ENCODE measurements at regions not wholly inside any gene's neighbourhood (a gene's known extent, or its start where the extent isn't known, plus 50 kb on each side); places are given as distances from the start of the nearest gene placed in this dataset.

DNA sequence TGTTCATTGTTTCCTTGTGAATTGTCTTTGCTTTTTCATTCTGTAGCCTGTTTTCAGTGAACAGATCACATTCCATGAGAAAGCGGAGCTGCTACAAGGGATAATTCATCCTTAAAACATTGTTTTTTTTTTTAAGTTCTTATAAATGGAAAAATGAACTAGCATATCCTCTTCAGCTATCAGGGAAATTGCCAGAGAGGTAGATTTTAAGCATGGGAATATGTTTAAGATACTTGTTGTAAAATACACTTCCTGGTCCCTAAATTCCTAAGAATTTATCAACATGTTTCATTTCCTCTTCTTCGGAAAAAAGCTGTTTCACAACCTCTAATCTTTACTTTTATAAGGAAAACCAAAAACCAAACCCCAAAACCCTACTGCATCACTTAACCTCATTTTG lies 238.0 kb downstream of the POSTN start:
- TF ChIP-seq, protein P1, sequence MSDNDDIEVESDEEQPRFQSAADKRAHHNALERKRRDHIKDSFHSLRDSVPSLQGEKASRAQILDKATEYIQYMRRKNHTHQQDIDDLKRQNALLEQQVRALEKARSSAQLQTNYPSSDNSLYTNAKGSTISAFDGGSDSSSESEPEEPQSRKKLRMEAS (IDR thresholded peaks at IDR 0.05) = no peak
- TF ChIP-seq EGR1 (IDR thresholded peaks at IDR 0.05) (no peak), TCF12 (IDR thresholded peaks at IDR 0.05; ENCODE audit: low read depth) (no peak), TEAD4 (IDR thresholded peaks at IDR 0.05) (no peak), TAF1 (IDR thresholded peaks at IDR 0.05; ENCODE audit: low read depth) (no peak), CEBPB (IDR thresholded peaks at IDR 0.05) (no peak)

DNA sequence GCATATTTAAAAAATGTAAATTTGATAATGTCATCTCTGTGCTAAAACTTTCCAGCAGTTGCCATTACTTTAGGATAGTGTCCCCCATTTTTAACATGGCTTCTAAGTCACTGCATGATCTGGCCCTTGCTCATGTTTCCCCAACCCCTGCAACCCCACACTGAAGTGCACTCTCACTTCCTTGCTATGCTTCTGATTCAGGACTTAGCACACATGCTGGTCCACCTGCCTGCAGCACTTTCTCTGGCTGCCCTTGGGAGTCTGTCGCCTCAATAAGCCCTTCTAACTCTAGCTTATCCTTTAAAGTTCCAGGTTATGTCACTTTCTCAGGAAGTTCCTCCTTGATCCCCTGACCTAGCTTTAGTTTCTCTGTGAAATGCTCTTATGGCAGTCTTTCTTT lies 241.0 kb downstream of the POSTN start:
- TF ChIP-seq TEAD4 (IDR thresholded peaks at IDR 0.05) = no peak
- TF ChIP-seq ZBTB7A (IDR thresholded peaks at IDR 0.05; ENCODE audit: low read depth) = no peak
- no peak for TF ChIP-seq NFIC (IDR thresholded peaks at IDR 0.05)
- TF ChIP-seq EGR1 (IDR thresholded peaks at IDR 0.05) = no peak
- TF ChIP-seq CREB1 (IDR thresholded peaks at IDR 0.05; ENCODE audit: low read depth) = no peak
- TF ChIP-seq REST (IDR thresholded peaks at IDR 0.05; ENCODE audit: low read depth) = no peak
- TF ChIP-seq TAF1 (IDR thresholded peaks at IDR 0.05; ENCODE audit: low read depth) = no peak
- TF ChIP-seq YY1 (IDR thresholded peaks at IDR 0.05; ENCODE audit: low read depth) = no peak
- no peak for TF ChIP-seq EP300 (IDR thresholded peaks at IDR 0.05; ENCODE audit: borderline replicate concordance)
- no peak for TF ChIP-seq FOXM1 (IDR thresholded peaks at IDR 0.05; ENCODE audit: borderline replicate concordance, low read depth)
- TF ChIP-seq, protein P2, sequence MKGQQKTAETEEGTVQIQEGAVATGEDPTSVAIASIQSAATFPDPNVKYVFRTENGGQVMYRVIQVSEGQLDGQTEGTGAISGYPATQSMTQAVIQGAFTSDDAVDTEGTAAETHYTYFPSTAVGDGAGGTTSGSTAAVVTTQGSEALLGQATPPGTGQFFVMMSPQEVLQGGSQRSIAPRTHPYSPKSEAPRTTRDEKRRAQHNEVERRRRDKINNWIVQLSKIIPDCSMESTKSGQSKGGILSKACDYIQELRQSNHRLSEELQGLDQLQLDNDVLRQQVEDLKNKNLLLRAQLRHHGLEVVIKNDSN (IDR thresholded peaks at IDR 0.05) = no peak
- no peak for TF ChIP-seq RAD21 (IDR thresholded peaks at IDR 0.05; ENCODE audit: low read depth)
- no peak for TF ChIP-seq TCF12 (IDR thresholded peaks at IDR 0.05; ENCODE audit: low read depth)
- TF ChIP-seq, protein P1 (IDR thresholded peaks at IDR 0.05) = no peak
- no peak for TF ChIP-seq CEBPB (IDR thresholded peaks at IDR 0.05)

DNA sequence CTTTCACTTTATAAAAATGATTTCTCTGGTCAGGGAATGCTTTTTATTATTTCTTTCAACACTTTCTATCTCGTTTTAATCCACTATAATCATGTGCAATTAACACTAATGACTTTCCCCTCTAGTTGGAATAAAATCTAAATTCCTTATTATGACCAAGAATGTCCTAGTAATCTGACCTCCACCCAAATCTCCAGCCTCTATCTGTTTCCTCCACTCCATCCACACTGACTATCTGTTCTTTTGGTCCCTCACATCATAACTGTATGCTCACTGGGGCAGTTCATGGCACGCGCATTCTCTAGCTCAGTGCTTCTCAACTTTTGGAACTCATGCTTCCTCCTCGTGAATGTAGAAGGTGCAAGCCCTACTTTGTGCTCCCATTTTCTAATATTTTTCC lies 244.7 kb downstream of the POSTN start:
- no peak for TF ChIP-seq TEAD4 (IDR thresholded peaks at IDR 0.05)
- no peak for TF ChIP-seq RAD21 (IDR thresholded peaks at IDR 0.05; ENCODE audit: low read depth)
- TF ChIP-seq, protein P1 (IDR thresholded peaks at IDR 0.05) = no peak

DNA sequence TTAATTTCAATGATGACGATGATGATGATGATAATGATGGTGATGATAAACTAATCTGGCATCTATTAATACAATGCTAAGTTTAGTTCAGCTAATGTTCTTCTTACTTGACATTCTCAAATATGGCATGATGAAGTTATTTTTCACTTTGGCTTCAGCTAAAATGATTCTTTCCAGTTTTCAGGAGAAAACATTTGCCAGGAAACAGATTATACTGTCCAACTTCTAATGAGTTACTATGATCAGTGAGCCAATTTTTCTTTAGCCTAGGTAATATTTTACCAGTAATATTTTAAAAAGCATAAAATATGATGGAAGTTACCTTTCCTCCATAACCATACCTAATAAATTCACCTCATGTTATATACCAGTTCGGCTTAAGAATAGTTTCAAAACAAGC lies 245.7 kb upstream of the CSNK1A1L start:
- TF ChIP-seq TCF12 (IDR thresholded peaks at IDR 0.05; ENCODE audit: low read depth) = no peak
- TF ChIP-seq, protein P1 (IDR thresholded peaks at IDR 0.05) = no peak
- no peak for TF ChIP-seq NFIC (IDR thresholded peaks at IDR 0.05)
- no peak for TF ChIP-seq FOXM1 (IDR thresholded peaks at IDR 0.05; ENCODE audit: borderline replicate concordance, low read depth)
- TF ChIP-seq EGR1 (IDR thresholded peaks at IDR 0.05) = no peak
- no peak for TF ChIP-seq TEAD4 (IDR thresholded peaks at IDR 0.05)
- no peak for TF ChIP-seq RAD21 (IDR thresholded peaks at IDR 0.05; ENCODE audit: low read depth)
- no peak for TF ChIP-seq CREB1 (IDR thresholded peaks at IDR 0.05; ENCODE audit: low read depth)
- TF ChIP-seq ZBTB7A (IDR thresholded peaks at IDR 0.05; ENCODE audit: low read depth) = no peak

- no peak for TF ChIP-seq TEAD4 (IDR thresholded peaks at IDR 0.05)
- no peak for TF ChIP-seq TCF12 (IDR thresholded peaks at IDR 0.05; ENCODE audit: low read depth)
- no peak for TF ChIP-seq CREB1 (IDR thresholded peaks at IDR 0.05; ENCODE audit: low read depth)
- TF ChIP-seq, protein P2 (IDR thresholded peaks at IDR 0.05) = no peak
- TF ChIP-seq, protein P1 (IDR thresholded peaks at IDR 0.05) = no peak
- TF ChIP-seq EP300 (IDR thresholded peaks at IDR 0.05; ENCODE audit: borderline replicate concordance) = no peak
- no peak for TF ChIP-seq NFIC (IDR thresholded peaks at IDR 0.05)
- no peak for TF ChIP-seq YY1 (IDR thresholded peaks at IDR 0.05; ENCODE audit: low read depth)
Measured at GRCh38 chr13:37349916-37350315, 244.5 kb upstream of the CSNK1A1L start.

DNA sequence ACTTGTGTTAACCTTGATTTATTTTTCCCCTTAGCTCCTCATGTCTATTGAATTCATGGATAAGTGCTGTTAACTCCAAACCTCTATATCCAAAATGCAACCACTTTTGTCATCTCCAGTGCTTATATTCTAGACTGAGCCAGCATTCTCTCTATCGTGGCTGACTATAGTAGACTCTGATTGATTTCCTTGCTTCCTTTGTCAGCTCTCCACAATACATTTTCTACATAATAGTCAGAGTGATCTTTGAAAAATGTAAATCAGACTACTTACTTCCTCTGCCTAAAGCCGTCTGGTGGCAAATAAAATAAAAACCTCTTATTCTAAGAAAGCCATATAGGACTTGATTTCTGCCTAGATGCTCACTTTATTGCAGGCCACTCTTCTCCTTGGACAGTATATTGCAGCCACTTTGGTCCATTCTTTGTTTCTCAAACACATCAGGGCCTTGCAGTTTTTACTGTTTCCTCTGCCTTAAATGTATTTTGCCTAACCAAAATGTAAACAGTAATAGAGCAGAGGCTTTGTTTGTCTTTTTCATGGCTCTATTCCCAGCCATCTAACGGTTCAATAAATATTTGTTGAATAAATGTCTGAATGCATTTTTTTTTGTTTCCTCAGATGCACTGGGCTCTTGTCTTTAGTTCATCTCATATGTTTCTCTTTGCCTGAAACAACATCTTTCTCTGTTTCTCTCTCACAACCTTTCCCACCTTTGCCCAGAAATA lies 243.6 kb upstream of the CSNK1A1L start:
- TF ChIP-seq EP300 (IDR thresholded peaks at IDR 0.05; ENCODE audit: borderline replicate concordance) = no peak
- TF ChIP-seq REST (IDR thresholded peaks at IDR 0.05; ENCODE audit: low read depth) = no peak
- no peak for TF ChIP-seq FOXM1 (IDR thresholded peaks at IDR 0.05; ENCODE audit: borderline replicate concordance, low read depth)
- TF ChIP-seq YY1 (IDR thresholded peaks at IDR 0.05; ENCODE audit: low read depth) = no peak
- TF ChIP-seq ZBTB7A (IDR thresholded peaks at IDR 0.05; ENCODE audit: low read depth) = no peak
- TF ChIP-seq, protein P1 (IDR thresholded peaks at IDR 0.05) = no peak
- TF ChIP-seq RAD21 (IDR thresholded peaks at IDR 0.05; ENCODE audit: low read depth) = no peak
- TF ChIP-seq TEAD4 (IDR thresholded peaks at IDR 0.05) = no peak
- no peak for TF ChIP-seq CREB1 (IDR thresholded peaks at IDR 0.05; ENCODE audit: low read depth)
- TF ChIP-seq TCF12 (IDR thresholded peaks at IDR 0.05; ENCODE audit: low read depth) = no peak
- TF ChIP-seq TAF1 (IDR thresholded peaks at IDR 0.05; ENCODE audit: low read depth) = no peak
- TF ChIP-seq, protein P2 (IDR thresholded peaks at IDR 0.05) = no peak
- no peak for TF ChIP-seq EGR1 (IDR thresholded peaks at IDR 0.05)
- no peak for TF ChIP-seq CEBPB (IDR thresholded peaks at IDR 0.05)
- no peak for TF ChIP-seq NFIC (IDR thresholded peaks at IDR 0.05)

All from Ishikawa (cell line).